ENCODE measurements at regions not wholly inside any gene's neighbourhood (a gene's known extent, or its start where the extent isn't known, plus 50 kb on each side); places are given as distances from the start of the nearest gene placed in this dataset.

GRCh38 chr2:58557176-58557575 is 316.1 kb upstream of the FANCL start:
- TF ChIP-seq, protein P1, sequence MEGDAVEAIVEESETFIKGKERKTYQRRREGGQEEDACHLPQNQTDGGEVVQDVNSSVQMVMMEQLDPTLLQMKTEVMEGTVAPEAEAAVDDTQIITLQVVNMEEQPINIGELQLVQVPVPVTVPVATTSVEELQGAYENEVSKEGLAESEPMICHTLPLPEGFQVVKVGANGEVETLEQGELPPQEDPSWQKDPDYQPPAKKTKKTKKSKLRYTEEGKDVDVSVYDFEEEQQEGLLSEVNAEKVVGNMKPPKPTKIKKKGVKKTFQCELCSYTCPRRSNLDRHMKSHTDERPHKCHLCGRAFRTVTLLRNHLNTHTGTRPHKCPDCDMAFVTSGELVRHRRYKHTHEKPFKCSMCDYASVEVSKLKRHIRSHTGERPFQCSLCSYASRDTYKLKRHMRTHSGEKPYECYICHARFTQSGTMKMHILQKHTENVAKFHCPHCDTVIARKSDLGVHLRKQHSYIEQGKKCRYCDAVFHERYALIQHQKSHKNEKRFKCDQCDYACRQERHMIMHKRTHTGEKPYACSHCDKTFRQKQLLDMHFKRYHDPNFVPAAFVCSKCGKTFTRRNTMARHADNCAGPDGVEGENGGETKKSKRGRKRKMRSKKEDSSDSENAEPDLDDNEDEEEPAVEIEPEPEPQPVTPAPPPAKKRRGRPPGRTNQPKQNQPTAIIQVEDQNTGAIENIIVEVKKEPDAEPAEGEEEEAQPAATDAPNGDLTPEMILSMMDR (IDR thresholded peaks at IDR 0.05; ENCODE audit: insufficient read depth, low read length, poor library complexity, severe bottlenecking), result no peak
- TF ChIP-seq EZH2phosphoT487 (conservative IDR thresholded peaks at IDR 0.05; ENCODE audit: low read length), result no peak
